ENCODE measurements at regions not wholly inside any gene's neighbourhood (a gene's known extent, or its start where the extent isn't known, plus 50 kb on each side); places are given as distances from the start of the nearest gene placed in this dataset.

DNA sequence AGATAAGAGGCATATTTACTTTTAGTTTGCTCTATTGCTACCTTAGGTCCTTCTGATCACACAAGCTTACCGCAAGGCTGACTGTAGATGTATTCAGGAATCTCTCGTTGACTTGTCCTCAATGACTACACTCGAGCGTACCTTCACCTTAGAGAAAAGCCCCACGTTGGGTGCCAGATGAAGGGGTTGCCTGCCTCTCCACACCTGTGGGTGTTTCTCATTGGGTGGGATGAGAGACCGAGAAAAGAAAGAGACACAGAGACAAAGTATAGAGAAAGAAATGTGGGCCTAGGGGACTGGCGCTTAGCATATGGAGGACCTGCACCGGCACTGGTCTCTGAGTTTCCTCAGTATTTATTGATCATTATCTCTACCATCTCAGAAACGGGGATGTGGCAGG is 51.8 kb downstream of the ASCL4 start:
- TF ChIP-seq, protein P1, sequence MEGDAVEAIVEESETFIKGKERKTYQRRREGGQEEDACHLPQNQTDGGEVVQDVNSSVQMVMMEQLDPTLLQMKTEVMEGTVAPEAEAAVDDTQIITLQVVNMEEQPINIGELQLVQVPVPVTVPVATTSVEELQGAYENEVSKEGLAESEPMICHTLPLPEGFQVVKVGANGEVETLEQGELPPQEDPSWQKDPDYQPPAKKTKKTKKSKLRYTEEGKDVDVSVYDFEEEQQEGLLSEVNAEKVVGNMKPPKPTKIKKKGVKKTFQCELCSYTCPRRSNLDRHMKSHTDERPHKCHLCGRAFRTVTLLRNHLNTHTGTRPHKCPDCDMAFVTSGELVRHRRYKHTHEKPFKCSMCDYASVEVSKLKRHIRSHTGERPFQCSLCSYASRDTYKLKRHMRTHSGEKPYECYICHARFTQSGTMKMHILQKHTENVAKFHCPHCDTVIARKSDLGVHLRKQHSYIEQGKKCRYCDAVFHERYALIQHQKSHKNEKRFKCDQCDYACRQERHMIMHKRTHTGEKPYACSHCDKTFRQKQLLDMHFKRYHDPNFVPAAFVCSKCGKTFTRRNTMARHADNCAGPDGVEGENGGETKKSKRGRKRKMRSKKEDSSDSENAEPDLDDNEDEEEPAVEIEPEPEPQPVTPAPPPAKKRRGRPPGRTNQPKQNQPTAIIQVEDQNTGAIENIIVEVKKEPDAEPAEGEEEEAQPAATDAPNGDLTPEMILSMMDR (IDR thresholded peaks at IDR 0.05): no peak
- DNase-seq (ENCODE audit: low spot score) (no peak), ATAC-seq (ENCODE audit: low FRiP score) (no peak)

- DNase-seq (ENCODE audit: low spot score) (no peak), ATAC-seq (ENCODE audit: low FRiP score) (no peak)
- TF ChIP-seq, protein P1 (IDR thresholded peaks at IDR 0.05): no peak
These were observed 54.8 kb downstream of the ASCL4 start for GRCh38 chr12:107829271-107829670.

- ATAC-seq (ENCODE audit: low FRiP score) (no peak), DNase-seq (ENCODE audit: low spot score) (no peak)
- TF ChIP-seq, protein P1 (IDR thresholded peaks at IDR 0.05): no peak
These were observed 57.9 kb downstream of the ASCL4 start for GRCh38 chr12:107832441-107832840.

GRCh38 chr12:107840186-107840585 is 65.7 kb downstream of the ASCL4 start:
- TF ChIP-seq, protein P1 (IDR thresholded peaks at IDR 0.05): no peak
- no peak for DNase-seq (ENCODE audit: low spot score)
- ATAC-seq (ENCODE audit: low FRiP score): no peak

GRCh38 chr12:107843351-107844311 is 69.1 kb downstream of the ASCL4 start:
- no peak for ATAC-seq (ENCODE audit: low FRiP score)
- no peak for DNase-seq (ENCODE audit: low spot score)
- TF ChIP-seq, protein P1 (IDR thresholded peaks at IDR 0.05): no peak

GRCh38 chr12:107844312-107844921 is 69.9 kb downstream of the ASCL4 start:
- DNase-seq (ENCODE audit: low spot score): no peak
- ATAC-seq (ENCODE audit: low FRiP score): no peak
- TF ChIP-seq, protein P1 (IDR thresholded peaks at IDR 0.05): no peak
